ENCODE measurements at regions not wholly inside any gene's neighbourhood (a gene's known extent, or its start where the extent isn't known, plus 50 kb on each side); places are given as distances from the start of the nearest gene placed in this dataset.

GRCh38 chr5:152838241-152838786 is 433.2 kb upstream of the NMUR2 start:
- no peak for TF ChIP-seq TCF7L2 (IDR thresholded peaks at IDR 0.05; ENCODE audit: borderline replicate concordance, low read depth, low read length)
- TF ChIP-seq MYNN (tag by site-specific recombination; IDR thresholded peaks at IDR 0.05; ENCODE audit: borderline replicate concordance): no peak
- no peak for TF ChIP-seq CTCF (tag by site-specific recombination; IDR thresholded peaks at IDR 0.05)
- no peak for TF ChIP-seq ZNF785 (tag by site-specific recombination; IDR thresholded peaks at IDR 0.05)
- TF ChIP-seq KLF10 (tag by site-specific recombination; IDR thresholded peaks at IDR 0.05): no peak
- no peak for TF ChIP-seq REST (tag by site-specific recombination; IDR thresholded peaks at IDR 0.05)
- no peak for TF ChIP-seq ZNF140 (tag by site-specific recombination; IDR thresholded peaks at IDR 0.05)
- no peak for TF ChIP-seq ZSCAN5A (tag by site-specific recombination; IDR thresholded peaks at IDR 0.05)
- no peak for TF ChIP-seq MEIS1 (CRISPR knock-in tag; IDR thresholded peaks at IDR 0.05; ENCODE audit: borderline replicate concordance)
- TF ChIP-seq ZNF530 (tag by site-specific recombination; IDR thresholded peaks at IDR 0.05; ENCODE audit: low read depth): no peak
- no peak for TF ChIP-seq ZNF133 (tag by site-specific recombination; IDR thresholded peaks at IDR 0.05)
